GM21423 (cell line): ENCODE measurements at regions not wholly inside any gene's neighbourhood (a gene's known extent, or its start where the extent isn't known, plus 50 kb on each side); places are given as distances from the start of the nearest gene placed in this dataset.

Experiments
- ATAC-seq: cut with Tn5 transposase; IDR thresholded peaks from one replicate; pipeline ENCODE4 v1.9.1; 2021; ENCODE audit warnings: mild to moderate bottlenecking, moderate library complexity; ENCODE audit not compliant: unreplicated experiment

DNA sequence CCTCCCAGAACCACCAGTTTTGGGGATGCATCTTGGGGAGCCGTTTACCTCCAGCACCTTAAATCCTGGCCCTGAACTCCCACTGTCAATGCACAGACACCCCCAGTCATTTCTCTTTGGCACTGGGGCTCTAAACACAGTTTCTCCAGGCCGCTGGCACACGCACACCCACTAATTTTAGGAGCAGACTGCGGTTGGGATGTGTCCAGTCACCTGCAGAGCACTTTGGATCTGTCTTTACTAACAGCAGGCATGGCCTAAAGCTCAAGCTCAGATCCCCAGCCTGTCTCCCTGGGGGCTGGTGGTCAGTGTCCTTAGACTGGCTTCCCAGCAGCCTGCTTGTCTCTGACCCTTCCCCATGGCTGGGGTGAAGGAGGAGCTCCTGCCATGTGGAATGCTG lies 49.9 kb downstream of the SYNE3 start:
- no peak for ATAC-seq

DNA sequence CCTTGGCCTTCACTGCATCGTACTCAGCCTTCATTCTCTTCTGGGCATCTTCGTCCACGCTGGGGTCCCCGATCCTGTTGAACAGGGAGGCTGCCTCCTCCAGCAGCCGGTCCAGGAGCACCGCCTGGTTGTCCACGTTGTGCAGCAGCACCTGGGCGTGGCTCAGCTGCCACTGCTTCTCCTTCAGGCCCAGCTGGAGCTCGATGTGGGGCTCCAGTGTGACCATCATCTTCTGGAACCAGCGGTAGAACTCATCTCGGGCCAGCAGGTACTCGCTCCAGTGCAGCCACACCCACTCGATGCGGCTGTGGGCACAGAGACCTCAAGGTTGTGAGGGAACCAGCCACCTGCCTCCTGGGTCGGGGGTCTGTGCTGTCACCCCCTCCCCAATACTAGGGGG lies 50.5 kb downstream of the SYNE3 start:
- no peak for ATAC-seq

DNA sequence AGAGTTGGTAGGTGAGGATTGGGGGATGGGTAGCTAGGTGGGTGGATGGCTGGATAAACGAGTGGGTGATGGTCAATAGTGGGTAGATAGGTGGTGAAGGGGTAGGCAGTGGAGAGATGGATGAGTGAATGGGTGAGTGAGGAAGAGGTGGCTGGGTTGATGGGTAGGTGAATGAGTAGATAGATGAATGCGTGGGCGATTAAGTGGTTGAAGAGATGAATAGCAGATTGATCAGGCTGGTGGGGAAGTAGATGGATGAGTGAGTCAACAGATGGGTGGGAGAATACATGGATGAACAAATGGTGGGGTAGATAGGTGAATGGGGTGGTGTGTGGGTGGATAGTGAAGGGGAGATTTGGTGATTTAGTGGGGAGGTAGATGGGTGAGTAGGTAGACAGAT lies 51.1 kb downstream of the SYNE3 start:
- ATAC-seq, result no peak

DNA sequence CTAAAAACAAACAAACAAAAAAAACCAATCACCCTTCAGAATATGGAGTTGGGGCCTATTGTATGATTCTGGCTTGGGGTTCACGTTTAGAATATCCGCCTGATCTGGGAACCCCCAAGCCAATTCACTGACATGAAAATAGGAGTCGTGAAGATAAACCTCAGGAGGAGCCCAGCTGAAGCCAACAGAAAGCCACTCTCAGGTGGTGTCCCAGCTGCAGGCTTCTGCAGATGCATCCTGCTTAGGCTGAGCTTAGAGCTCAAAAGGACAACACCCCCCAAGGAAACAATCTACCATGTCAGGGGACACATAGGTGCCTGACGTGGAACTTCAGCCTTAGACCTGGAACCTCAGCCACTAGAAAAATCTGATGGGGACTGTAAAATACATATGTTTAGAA lies 51.9 kb downstream of the SYNE3 start:
- no peak for ATAC-seq

DNA sequence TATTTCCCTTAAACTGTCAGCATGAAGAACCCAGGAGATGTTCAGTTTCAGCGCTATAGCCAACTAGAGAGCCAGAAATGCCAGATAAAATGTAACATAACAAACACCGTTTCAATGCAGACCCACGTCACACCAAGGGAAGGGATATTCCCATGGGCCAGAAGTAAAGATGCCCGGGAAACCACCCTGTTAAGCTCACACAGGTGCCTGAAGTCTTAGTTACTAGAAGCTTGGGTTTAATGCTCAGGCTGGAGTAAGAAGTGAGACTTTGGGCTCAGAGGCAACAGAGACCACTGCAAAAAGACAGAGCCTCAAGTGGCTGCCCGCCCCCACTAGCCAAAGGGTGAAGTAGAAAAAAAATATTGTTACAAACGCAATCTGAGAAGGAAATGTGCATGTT lies 52.3 kb downstream of the SYNE3 start:
- no peak for ATAC-seq

DNA sequence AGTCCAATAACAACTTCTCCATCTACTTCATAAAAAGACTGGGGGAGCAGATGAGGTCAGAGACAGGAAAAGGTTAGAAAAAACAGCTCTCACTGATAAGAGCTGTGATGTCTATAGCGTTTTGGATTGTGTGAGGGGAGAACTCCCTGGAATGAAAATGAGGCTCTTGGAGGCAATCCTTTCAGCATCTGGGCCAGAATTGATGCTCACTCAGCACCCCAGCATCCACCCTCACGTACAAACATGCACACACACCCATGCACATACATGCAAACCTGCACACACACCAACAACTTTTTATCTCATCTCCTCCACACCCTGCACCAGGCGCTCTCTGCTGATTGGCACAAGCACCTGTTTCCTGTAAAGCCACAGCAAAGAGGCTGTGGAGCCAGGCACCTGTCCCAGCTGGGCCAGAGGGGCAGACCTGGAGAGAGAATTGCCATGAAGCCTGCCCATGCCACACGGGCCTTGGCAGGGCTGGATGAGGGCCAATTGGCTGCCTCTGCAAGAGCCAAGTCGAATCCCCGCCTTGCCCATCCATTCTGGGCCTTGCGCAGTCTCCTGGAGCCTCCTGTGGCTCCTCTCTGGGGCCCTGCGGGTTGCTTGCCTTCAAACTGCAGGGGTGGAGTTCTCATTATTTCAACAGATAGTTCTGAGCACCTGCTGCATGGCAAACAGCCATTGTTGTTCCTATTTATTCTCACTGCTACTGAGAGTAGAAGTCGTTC lies 53.1 kb downstream of the SYNE3 start:
- no peak for ATAC-seq

DNA sequence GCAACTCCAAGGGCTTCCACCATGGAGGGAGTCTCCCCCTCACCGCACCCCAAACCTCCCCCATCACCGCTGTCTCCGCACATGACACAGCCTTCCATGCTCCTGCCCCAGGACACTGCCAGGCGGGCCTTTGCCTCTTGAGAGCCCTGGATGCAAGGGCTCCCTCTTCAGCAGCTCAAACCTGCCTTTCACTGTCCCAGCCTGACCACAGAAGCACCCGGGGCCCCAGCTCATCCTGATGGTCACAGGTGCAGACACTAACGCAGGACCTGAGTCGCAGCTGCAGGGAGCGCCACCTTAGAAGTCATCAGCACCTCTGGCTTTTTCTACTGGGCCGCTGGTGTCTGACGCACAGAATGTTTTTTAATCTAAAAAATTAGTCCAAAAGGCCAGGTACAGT lies 54.0 kb downstream of the SYNE3 start:
- no peak for ATAC-seq

DNA sequence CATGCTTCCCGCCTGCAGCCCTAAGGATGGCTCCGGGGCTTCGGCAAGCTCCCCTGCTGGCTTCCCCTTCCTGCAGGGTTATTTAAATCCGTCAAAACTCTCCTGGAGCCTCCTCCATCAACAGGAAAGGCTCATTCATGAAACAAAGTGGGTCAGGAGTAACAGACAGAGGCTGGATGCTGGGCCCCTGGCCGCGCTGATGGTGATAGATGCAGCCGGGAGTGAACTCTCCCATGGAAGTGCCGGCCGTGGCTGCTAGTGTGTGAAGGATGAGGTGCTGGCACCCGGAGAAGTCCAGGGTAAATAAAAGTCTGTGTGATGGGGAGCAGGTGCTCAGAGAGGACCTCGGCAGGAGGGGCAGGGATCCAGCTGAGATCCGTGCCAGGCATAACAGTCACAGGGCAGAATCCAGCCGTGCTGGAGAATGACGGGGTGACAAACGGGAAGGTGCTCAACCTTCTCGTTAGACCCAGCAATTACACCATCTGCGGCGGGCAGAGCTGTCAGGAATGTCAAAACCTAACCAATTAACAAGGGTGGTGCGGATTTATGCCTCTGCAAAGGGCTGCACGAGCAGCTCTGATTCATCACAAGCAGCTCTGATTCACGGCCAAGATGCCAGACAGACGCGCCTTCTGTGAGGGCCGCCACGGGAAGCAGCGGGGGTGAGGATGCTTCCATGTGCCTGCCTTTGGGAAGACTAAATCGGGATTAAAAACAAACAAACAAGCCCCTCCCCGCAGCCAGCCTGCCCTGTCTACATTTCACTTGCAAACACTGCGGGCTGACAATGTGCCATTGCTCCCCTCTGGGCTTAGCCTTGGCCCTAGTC lies 55.6 kb downstream of the SYNE3 start:
- ATAC-seq, result no peak

DNA sequence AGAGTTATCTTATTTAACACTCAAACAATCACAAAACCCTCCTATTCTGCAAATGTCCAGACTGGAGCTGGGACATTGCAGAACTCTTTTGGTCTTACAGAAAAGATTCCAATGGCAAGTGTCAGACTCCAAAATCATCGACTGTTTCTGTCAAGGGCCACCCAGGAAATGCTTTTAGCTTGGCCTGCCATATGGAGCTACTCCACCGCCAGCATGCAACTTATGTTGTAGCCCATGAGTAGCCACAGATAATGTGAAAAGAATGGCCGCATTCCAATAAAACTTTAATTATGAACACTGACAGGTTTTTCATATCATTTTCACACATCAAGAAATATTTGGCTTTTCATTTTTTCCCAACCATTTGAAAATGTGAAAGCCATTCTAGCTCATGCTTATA lies 57.5 kb downstream of the SYNE3 start:
- no peak for ATAC-seq

DNA sequence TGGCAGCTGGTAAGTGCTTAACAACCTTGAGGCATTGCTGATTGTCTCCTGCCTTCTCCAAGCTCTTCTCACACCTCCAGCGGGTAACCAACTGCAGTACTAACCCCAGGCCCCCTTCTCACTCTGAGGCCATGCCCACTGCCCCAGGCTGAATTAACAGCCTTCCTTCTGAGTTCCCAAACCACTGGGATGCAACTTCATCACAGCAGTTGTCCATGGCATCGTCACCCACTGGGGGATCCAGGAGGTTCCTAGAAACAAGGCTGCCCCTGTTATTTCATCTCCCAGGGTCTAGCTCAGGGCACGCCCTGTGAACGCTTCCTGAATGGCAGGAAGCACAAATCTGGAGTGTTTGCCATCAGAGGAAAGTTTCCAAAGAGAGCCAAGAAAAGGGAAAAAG lies 58.0 kb downstream of the SYNE3 start:
- ATAC-seq, result no peak

DNA sequence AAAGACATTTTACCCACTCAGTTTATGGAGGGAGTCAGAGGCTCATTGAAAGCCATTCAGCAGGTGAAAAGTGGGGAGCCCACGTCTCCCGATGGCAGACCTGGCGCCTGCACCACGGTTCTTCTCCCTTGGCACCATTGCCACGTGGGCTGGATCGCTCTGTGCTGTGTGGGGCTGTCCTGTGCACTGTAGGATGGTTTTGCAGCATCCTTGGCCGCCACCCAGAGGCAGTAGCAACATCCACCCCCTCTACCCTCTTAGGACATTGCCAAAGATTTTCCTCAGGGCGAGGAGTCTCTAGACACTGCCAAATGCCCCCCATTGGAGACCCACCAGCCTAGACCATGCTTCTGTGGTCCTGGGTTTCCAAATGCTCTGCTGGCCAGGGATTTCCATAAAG lies 60.2 kb downstream of the SYNE3 start:
- no peak for ATAC-seq

DNA sequence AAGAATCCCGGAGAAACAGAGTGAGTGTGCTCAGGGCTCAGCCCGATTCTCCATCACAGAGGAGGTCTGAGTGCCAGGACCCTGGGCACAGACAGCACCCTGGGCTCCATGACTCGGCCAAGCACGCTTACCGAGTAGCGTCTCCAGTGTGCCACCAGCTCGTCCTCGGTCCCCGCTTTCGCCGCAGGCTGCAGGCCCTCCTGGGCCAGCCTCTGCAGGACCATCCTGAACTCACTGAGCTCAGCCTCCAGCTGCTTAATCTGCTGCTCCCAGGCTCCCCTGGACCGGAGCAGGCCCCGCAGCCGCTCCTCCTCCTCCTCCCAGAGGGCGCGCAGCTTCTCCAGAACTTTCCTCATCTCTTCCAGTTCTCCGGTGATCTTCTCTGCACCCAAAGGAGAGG lies 61.2 kb downstream of the SYNE3 start:
- ATAC-seq, result no peak

DNA sequence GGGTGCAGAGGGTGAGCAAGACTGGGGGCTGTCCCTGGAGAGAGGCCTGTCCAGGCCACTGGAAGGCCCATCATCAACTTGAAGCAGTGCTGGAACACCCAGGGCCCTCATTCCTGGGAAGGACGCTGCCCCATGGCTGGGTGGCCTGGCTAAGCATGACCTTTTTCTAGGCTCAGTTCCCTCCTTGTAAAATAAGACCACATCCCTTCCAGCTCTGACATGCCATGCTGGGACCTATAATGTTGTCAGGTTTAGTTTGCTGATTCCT lies 62.8 kb downstream of the SYNE3 start:
- ATAC-seq, result no peak

DNA sequence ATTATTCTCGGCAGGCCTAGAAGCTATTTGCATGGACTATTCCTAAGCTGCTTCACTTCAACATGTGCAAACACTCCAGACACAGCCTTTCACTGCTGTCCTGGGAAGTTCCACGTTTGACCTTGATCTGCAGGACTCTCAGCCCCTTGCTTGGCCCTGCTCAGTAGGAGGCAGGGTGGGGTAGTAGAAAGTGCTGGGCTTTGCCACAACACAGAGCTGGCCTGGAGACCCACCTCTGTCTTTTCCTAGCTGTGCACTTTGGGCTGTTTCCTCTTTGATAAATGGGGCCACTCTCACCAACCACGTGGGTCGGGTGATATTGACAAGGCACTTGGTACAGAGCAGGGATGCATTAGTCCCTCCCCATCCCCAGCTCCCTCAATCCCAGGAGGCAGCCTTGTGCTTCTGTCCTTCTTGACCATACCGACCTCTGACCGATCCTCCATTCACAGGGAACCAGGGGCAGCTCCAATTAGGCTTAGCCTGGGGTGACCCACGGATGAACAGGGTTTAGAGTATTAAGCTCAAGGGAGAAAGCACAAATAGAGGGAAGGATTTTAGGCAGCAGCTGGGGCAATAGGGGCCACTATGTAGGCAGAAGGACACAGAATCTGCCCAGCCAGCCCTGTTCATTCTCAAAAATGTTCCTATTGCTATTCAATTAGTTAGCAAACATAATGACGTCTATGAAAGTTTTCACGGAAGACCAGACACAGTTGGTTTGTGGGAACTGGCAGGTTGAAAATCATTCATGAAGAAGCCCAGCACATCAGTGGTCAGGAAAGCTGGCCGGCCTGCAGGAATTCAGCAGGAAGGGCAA lies 63.3 kb downstream of the SYNE3 start:
- no peak for ATAC-seq

DNA sequence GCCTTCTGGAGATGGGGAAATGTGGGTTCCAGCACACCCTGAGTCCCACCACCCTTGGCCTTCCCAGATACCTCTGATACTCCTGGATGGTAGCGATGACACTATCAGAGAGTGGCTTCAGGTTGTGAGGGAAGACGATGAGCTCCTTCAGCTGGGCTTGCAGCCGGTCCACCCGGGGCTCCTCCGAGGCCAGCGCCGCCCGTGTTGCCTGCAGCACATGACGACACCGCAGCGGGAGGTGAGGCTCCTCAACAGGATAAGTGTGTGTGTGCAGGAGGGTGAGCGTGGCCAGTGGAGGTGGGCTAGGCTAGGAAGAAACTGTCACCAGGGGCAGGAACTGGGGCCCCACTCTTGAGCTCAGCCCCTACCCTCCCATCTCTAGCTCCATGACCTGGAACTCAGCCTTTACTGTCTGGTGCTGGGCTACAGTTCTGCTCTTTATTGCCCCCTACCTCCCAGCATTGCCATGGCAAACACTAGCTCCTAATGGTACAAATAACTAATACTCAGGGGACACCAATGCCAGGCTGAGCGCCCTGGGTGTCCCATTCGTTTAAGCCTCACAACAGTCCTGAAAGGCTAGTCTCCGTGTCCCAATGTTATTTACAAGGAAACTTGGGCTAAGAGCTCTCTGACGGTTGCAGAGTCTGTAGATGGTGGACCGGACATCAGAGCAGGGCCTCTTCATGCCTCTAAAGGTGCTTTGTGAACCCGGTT lies 64.1 kb downstream of the SYNE3 start:
- no peak for ATAC-seq

DNA sequence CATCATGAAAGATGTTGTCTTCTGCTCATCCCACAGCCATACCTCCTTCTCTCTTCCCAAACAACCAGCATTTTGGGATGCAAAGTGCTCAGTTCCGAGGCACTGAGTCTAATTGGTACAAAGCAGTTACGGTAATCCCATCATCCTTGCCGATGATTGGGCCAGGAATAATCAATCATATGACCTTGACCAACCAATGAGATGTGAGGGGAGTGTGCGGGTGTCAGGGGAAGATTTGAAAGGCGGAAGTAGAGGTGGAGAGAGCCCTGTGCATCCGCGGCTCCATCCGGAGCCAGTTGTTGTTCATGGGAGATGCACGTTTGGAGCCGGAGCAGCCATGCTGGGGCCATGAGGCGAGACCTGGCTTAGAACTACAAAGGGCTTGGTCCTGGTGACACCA lies 67.3 kb downstream of the SYNE3 start:
- ATAC-seq, result no peak

DNA sequence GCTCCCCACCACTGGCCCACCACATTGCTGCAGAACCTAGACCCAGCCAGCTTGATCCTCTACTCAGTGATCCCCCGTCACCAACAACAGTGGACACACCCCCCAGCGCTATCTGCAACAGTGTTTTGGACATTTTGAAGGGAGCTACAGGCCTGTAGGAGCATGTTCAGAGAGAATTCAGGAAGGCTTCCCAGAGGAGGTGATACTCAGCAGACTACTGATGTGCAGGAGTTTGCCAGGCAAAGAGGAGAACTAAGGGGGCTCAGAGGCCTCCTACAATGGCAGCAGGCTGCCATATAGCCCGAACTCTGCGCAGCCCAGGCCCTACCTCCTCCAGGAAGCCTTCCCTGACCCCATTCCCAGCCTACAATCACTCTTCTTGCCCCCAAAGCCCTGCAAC lies 70.0 kb downstream of the SYNE3 start:
- ATAC-seq, result no peak

DNA sequence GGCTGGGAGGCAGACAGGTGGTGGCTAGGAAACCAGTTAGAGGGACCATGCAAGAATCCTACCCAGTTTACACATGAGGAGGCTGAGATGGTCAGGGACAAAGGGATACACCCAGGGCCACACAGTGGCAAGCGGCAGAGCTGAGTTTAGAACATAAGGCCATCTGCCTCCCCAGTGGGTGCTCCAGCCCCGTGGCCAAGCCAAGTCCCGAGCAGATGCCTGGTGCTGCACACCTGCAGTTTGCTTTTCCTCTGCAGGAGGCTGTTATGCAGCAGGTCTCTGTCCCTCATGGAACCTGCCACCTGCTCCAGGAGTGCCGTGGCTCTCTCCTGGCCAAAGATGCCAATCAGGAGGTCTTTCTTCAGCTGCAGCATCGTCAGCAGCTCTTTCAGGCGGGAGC lies 70.8 kb downstream of the SYNE3 start:
- ATAC-seq, result no peak

DNA sequence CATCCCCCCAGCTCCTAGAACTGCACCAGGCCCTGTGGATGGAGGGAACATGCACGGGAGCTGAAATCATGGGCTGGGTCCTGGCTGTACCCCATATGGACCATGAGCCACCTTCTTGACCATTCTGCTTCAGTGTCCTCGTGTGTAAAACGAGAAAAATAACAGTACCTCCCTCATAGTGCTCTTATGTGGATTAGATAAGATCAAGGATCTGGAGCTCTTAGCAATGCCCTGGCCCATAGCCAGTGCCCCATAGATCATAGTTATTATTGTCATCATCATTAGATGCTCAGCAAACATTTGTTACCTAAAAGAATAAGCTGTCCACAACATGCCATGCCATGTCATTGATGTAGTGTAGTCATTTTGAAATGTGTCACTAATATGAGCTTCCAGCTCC lies 71.3 kb downstream of the SYNE3 start:
- ATAC-seq, result no peak

DNA sequence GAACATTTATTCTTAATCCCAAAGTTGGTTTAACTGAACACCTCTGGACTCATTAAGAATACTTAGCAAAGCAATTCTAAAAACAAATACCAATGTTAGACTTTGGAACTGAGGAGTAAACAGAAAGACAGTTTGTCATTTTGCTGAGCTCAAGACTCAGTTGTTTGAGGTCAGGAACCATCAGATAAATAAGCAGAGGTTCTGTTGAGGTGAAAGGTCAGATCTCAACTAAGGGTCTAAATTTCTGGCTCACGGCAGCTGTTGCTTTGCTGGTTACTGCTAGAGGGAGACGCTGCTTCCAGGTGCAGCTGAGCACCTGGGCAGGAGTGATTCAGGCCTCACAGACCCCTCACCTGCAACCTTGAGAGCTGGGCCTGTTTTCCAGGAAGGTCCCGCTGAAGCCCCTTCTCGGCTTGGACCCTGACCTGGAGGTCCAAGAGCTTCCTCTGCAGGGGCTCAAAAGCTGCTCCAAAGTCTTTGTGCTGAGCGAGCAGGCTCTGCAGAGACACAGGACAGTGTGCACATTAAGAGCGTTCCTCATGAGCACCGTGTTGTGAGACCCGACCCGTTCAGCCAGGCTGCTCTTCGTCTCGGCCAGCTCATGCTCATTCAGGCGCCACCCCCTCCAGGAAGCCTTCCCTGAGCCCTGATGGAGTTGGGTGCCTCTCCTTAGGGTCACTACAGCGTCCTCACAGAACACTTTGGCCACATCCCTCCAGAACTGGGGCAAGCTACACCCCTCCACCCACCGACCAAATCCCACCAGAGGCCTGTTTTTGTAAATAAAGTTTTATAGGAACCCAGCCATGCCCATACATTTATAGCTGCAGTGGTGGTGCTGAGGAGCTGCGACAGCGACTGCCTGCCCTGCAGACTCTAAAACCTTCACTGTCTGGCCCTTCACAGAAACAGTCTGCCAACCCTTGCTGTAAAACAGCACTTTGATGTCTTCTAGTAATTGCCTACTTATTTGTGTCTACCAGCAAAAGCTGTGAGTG lies 72.0 kb downstream of the SYNE3 start:
- ATAC-seq, result no peak
